HL-60 (cell line): ENCODE measurements at regions not wholly inside any gene's neighbourhood (a gene's known extent, or its start where the extent isn't known, plus 50 kb on each side); places are given as distances from the start of the nearest gene placed in this dataset.

ENCODE experiments used
- DNase-seq, 2 experiments: peaks; one replicate each; pipeline ENCODE4 v3.0.0-alpha.2; 2010 to 2020; ENCODE audit warnings: low read depth in 1 of 2, low spot score in 1 of 2
- H3K27ac ChIP-seq: fragments of 250-450 bp; sonication (Bioruptor Pico); replicated peaks from 2 replicates; pipeline ENCODE4 v1.5.1; 2020; ENCODE audit warnings: mild to moderate bottlenecking, moderate library complexity
- H3K27me3 ChIP-seq: fragments of 250-450 bp; sonication (Bioruptor Pico); 2 replicates; pipeline ENCODE4 v1.5.1; 2021; ENCODE audit warnings: mild to moderate bottlenecking, moderate library complexity; ENCODE audit not compliant: insufficient read depth, poor library complexity, severe bottlenecking
- H3K4me3 ChIP-seq: replicated peaks from 2 replicates; pipeline ENCODE4 v1.5.1; 2011; ENCODE audit warnings: mild to moderate bottlenecking, control low read depth, low read length; ENCODE audit not compliant: insufficient read depth
- CTCF ChIP-seq: IDR thresholded peaks from one replicate; pipeline ENCODE4 v1.5.1; 2011; ENCODE audit warnings: low read length, control low read depth, inconsistent platforms; ENCODE audit not compliant: insufficient read depth
- GABPA ChIP-seq: IDR thresholded peaks from 2 replicates; pipeline ENCODE4 v1.6.1; 2012; ENCODE audit warnings: low read depth
- POLR2AphosphoS5 ChIP-seq: IDR thresholded peaks from 2 replicates; pipeline ENCODE4 v1.6.1; 2012; ENCODE audit warnings: low read depth
- SPI1 ChIP-seq: IDR thresholded peaks from 2 replicates; pipeline ENCODE4 v1.6.1; 2012; ENCODE audit warnings: low read depth, mild to moderate bottlenecking, borderline replicate concordance
- TF ChIP-seq, protein P1 (sequence below): IDR thresholded peaks from 2 replicates; pipeline ENCODE4 v1.6.1; 2012; ENCODE audit warnings: low read depth; ENCODE audit not compliant: insufficient replicate concordance

DNA sequence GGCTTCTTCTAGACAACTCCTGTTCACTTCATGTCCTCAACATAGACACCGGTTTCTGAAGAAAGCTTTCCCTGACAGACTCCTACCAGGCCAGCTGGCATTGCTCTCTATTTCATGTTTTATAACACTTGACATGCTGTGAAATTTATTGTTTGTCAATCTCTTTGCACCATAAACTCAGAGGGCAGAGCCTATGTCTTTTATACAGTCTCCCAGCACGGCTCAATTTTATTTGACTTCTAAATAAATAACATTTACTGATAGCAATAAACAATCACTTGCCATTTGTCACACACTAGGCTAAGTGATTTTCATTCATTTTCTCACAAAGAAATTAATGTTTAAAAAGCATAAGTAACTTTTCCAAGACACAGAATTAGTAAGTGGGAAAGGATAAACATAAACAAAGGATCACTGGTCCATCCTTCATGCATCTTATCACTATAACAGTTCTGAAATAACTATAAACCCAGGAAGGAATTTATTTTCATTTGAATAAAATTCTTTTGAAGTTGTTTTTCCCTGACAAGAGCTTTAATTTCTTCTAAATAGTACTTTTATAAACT is 577.6 kb downstream of the TECRL start:
- H3K27ac ChIP-seq, result no peak overlapping the region
- no peaks in the 10 kb centered on the region for H3K27me3 ChIP-seq
- no peak for DNase-seq
- H3K4me3 ChIP-seq, result no peak overlapping the region
- TF ChIP-seq CTCF (no peak), POLR2AphosphoS5 (no peak), SPI1 (no peak), GABPA (no peak)
- TF ChIP-seq, protein P1, sequence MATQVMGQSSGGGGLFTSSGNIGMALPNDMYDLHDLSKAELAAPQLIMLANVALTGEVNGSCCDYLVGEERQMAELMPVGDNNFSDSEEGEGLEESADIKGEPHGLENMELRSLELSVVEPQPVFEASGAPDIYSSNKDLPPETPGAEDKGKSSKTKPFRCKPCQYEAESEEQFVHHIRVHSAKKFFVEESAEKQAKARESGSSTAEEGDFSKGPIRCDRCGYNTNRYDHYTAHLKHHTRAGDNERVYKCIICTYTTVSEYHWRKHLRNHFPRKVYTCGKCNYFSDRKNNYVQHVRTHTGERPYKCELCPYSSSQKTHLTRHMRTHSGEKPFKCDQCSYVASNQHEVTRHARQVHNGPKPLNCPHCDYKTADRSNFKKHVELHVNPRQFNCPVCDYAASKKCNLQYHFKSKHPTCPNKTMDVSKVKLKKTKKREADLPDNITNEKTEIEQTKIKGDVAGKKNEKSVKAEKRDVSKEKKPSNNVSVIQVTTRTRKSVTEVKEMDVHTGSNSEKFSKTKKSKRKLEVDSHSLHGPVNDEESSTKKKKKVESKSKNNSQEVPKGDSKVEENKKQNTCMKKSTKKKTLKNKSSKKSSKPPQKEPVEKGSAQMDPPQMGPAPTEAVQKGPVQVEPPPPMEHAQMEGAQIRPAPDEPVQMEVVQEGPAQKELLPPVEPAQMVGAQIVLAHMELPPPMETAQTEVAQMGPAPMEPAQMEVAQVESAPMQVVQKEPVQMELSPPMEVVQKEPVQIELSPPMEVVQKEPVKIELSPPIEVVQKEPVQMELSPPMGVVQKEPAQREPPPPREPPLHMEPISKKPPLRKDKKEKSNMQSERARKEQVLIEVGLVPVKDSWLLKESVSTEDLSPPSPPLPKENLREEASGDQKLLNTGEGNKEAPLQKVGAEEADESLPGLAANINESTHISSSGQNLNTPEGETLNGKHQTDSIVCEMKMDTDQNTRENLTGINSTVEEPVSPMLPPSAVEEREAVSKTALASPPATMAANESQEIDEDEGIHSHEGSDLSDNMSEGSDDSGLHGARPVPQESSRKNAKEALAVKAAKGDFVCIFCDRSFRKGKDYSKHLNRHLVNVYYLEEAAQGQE, result no peak

GRCh38 chr4:63817196-63817865 is 591.9 kb downstream of the TECRL start:
- H3K4me3 ChIP-seq, result no peak overlapping the region
- DNase-seq, result no peak
- TF ChIP-seq SPI1 (no peak), POLR2AphosphoS5 (no peak), GABPA (no peak), CTCF (no peak)
- TF ChIP-seq, protein P1, result no peak

DNA sequence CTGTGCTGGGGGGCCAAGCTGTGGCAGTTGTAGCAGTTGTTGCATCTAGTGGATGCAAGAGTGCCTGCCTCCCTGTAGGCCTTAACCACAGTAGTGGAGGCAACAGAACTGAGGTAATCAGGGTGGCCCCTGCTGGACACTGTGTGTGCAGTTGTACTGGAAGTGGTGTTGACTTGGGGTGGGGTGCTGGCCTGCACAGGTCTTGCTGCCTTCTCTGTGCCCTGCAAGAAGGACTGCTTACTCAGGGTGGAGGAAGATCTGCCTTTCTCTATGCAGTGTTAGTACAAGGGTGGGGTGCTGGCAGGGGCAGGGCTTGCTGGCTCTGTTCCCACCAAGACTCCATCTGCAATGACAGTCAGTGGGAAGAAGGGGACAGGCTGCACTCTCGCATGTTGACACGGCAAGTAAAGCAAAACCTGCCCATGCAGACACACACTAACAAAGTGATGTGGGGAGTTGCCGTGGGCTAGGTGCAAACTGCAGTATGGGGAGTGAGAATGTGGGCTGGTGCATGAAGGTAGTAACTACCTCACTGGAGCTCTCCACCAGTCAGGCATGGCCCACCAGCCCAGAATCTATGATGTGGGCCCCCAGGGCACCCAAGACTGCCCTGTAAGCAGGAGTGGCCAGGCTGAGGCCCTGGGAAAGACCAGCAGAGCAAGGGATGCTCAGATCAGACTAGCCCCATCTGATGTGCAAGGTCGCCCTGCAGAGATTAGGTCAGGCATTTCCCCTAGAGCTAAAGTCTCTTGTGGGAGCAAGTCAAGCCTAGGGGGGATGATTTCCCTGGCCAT is 594.9 kb downstream of the TECRL start:
- Histone ChIP-seq H3K4me3 (no peak overlapping the region), H3K27me3 (no peaks in the 10 kb centered on the region), H3K27ac (no peak overlapping the region)
- no peak for DNase-seq
- TF ChIP-seq GABPA, result no peak
- no peak for TF ChIP-seq CTCF
- TF ChIP-seq SPI1, result no peak
- TF ChIP-seq POLR2AphosphoS5, result no peak
- TF ChIP-seq, protein P1, result no peak

More at GRCh38 chr4:63817196-63817865, 591.9 kb downstream of the TECRL start:
- Histone ChIP-seq H3K27me3 (no peaks in the 10 kb centered on the region), H3K27ac (no peak overlapping the region)
